Sigmoid colon (tissue), 4 donors: ENCODE measurements at regions not wholly inside any gene's neighbourhood (a gene's known extent, or its start where the extent isn't known, plus 50 kb on each side); places are given as distances from the start of the nearest gene placed in this dataset.

Source experiments
- CTCF ChIP-seq, 4 experiments: fragments of 450-650 bp in 3 of 4; fragments of 200-600 bp in 1 of 4; IDR thresholded peaks; one replicate each; pipeline ENCODE4 v1.5.1; 2016 to 2019; ENCODE audit warnings: antibody characterized with exemption in 4 of 4, mild to moderate bottlenecking in 3 of 4, moderate library complexity in 2 of 4
- EP300 ChIP-seq, 4 donors: sonication (generic); formaldehyde crosslinking; IDR thresholded peaks; one replicate each; pipeline ENCODE4 v1.6.1; 2017; ENCODE audit warnings: antibody characterized with exemption in 4 of 4
- POLR2A ChIP-seq, 2 donors: fragments of 450-650 bp; IDR thresholded peaks; one replicate each; pipeline ENCODE4 v1.6.1; 2016; ENCODE audit warnings: antibody characterized with exemption in 2 of 2, mild to moderate bottlenecking in 2 of 2, moderate library complexity in 2 of 2

GRCh38 chr1:38185913-38186312 is 139.3 kb upstream of the POU3F1 start:
- no peak for TF ChIP-seq EP300 (IDR thresholded peaks at IDR 0.05)
- no peak for TF ChIP-seq CTCF (IDR thresholded peaks at IDR 0.05)
- TF ChIP-seq POLR2A (IDR thresholded peaks at IDR 0.05) = no peak
